Esophagus muscularis mucosa (tissue), 4 donors: ENCODE measurements at regions not wholly inside any gene's neighbourhood (a gene's known extent, or its start where the extent isn't known, plus 50 kb on each side); places are given as distances from the start of the nearest gene placed in this dataset.

Experiments
- CTCF ChIP-seq, 3 experiments: fragments of 200-600 bp in 2 of 3; fragments of 450-650 bp in 1 of 3; sonication (generic) in 2 of 3; IDR thresholded peaks; one replicate each; pipeline ENCODE4 v1.5.1; 2017 to 2019; ENCODE audit warnings: antibody characterized with exemption in 3 of 3, mild to moderate bottlenecking in 2 of 3, moderate library complexity in 1 of 3
- EP300 ChIP-seq: sonication (generic); formaldehyde crosslinking; IDR thresholded peaks from one replicate; pipeline ENCODE4 v1.6.1; 2017; ENCODE audit warnings: antibody characterized with exemption
- POLR2A ChIP-seq: fragments of 450-650 bp; IDR thresholded peaks from one replicate; pipeline ENCODE4 v1.6.1; 2017; ENCODE audit warnings: antibody characterized with exemption, moderate library complexity, mild to moderate bottlenecking, low read depth

GRCh38 chr9:106649664-106650063 is 213.3 kb upstream of the ZNF462 start:
- no peak for TF ChIP-seq CTCF (IDR thresholded peaks at IDR 0.05)
- TF ChIP-seq EP300 = no peak
- no peak for TF ChIP-seq POLR2A
